ENCODE measurements at regions not wholly inside any gene's neighbourhood (a gene's known extent, or its start where the extent isn't known, plus 50 kb on each side); places are given as distances from the start of the nearest gene placed in this dataset.
"Not testable (repeated sequence)": the region's sequence is repeated elsewhere in the genome, so short reads cannot be mapped to it uniquely, and the experiment has no call there.

GRCh38 chr7:128561116-128561722 is 84.7 kb downstream of the METTL2B start:
- DNase-seq: not testable (repeated sequence)

- not testable (repeated sequence) for DNase-seq
Measured at GRCh38 chr7:128562795-128563194, 86.2 kb downstream of the METTL2B start.

- not testable (repeated sequence) for DNase-seq
Measured at GRCh38 chr7:128564123-128564700, 87.7 kb downstream of the METTL2B start.

GRCh38 chr7:128564932-128565864 is 88.7 kb downstream of the METTL2B start:
- DNase-seq: not testable (repeated sequence)

- DNase-seq: not testable (repeated sequence)
Measured at GRCh38 chr7:128575277-128575676, 96.8 kb upstream of the GARIN1A start.

GRCh38 chr7:128576953-128577352 is 95.1 kb upstream of the GARIN1A start:
- not testable (repeated sequence) for DNase-seq

GRCh38 chr7:128579843-128580242 is 92.2 kb upstream of the GARIN1A start:
- DNase-seq: not testable (repeated sequence)

GRCh38 chr7:128581100-128581499 is 91.0 kb upstream of the GARIN1A start:
- DNase-seq: not testable (repeated sequence)

GRCh38 chr7:128581825-128582561 is 90.1 kb upstream of the GARIN1A start:
- not testable (repeated sequence) for DNase-seq

- not testable (repeated sequence) for DNase-seq
Measured at GRCh38 chr7:128586715-128587114, 85.4 kb upstream of the GARIN1A start.

GRCh38 chr7:128591705-128592104 is 80.4 kb upstream of the GARIN1A start:
- DNase-seq: no peak

GRCh38 chr7:128592209-128592608 is 79.9 kb upstream of the GARIN1A start:
- DNase-seq: not testable (repeated sequence)

GRCh38 chr7:128594061-128594460 is 78.0 kb upstream of the GARIN1A start:
- not testable (repeated sequence) for DNase-seq

GRCh38 chr7:128596336-128597128 is 75.6 kb upstream of the GARIN1A start:
- not testable (repeated sequence) for DNase-seq

- not testable (repeated sequence) for DNase-seq
Measured at GRCh38 chr7:128598946-128599345, 73.1 kb upstream of the GARIN1A start.

GRCh38 chr7:128608678-128609421 is 63.2 kb upstream of the GARIN1A start:
- peak; percentile 16 for DNase-seq

- DNase-seq: not testable (repeated sequence)
Measured at GRCh38 chr7:128613366-128613765, 58.7 kb upstream of the GARIN1A start.

GRCh38 chr7:128614812-128615211 is 57.3 kb upstream of the GARIN1A start:
- not testable (repeated sequence) for DNase-seq

GRCh38 chr7:128616799-128617198 is 55.3 kb upstream of the GARIN1A start:
- DNase-seq: not testable (repeated sequence)

Measured in stimulated activated CD4-positive, alpha-beta T cell treated with anti-CD3 and anti-CD28 coated beads, Interleukin-1b, Interleukin-23, amount 100 ng/mL, for 48 hours (primary cell).